Panc1 (cell line): ENCODE measurements at regions not wholly inside any gene's neighbourhood (a gene's known extent, or its start where the extent isn't known, plus 50 kb on each side); places are given as distances from the start of the nearest gene placed in this dataset.

Source experiments
- ATAC-seq: fragments of 200-7000 bp; cut with Tn5 transposase; 2 replicates; pipeline ENCODE4 v1.9.1; 2020; ENCODE audit warnings: mild to moderate bottlenecking, moderate library complexity
- BruUV-seq: library from RNA; stranded (reverse); fragments of 400-500 nt; replicated peaks from 2 replicates; lab custom pipeline; 2021; lab: Mats Ljungman, UMichigan
- CTCF ChIA-PET: fragments of 300-600 bp; sonication (Branson Sonifier 250); formaldehyde crosslinking; loops from one replicate; lab custom pipeline; 2022; ENCODE audit warnings: antibody characterized with exemption; lab: Charles Lee
- POLR2A ChIA-PET: fragments of 300-600 bp; sonication (Branson Sonifier 250); formaldehyde crosslinking; loops from one replicate; lab custom pipeline; 2022; ENCODE audit warnings: antibody characterized with exemption; lab: Charles Lee
- DNase-seq: peaks from one replicate; pipeline ENCODE4 v3.0.0-alpha.2; 2010; ENCODE audit warnings: low read depth, low spot score
- H3K27ac ChIP-seq: 2 replicates; pipeline ENCODE4 v1.5.1; 2011; ENCODE audit warnings: mild to moderate bottlenecking, low read length, inconsistent platforms
- H3K27me3 ChIP-seq: fragments of 200-500 bp; sonication (Bioruptor generic); 2 replicates; pipeline ENCODE4 v1.6.0; 2014; ENCODE audit warnings: low read length, inconsistent platforms; ENCODE audit not compliant: control insufficient read depth, insufficient read depth
- H3K36me3 ChIP-seq: fragments of 200-500 bp; sonication (Bioruptor generic); 2 replicates; pipeline ENCODE4 v1.5.1; 2014; ENCODE audit warnings: inconsistent platforms, mild to moderate bottlenecking, low read length, moderate library complexity; ENCODE audit not compliant: control insufficient read depth, insufficient read depth
- H3K4me1 ChIP-seq: 2 replicates; pipeline ENCODE4 v1.5.1; 2011; ENCODE audit warnings: inconsistent platforms, mild to moderate bottlenecking, low read length, moderate library complexity; ENCODE audit not compliant: control insufficient read depth, insufficient read depth
- H3K4me3 ChIP-seq, 2 experiments: 2 replicates each; pipeline ENCODE4 v1.5.1; 2011 to 2012; ENCODE audit warnings: low read depth in 2 of 2, low read length in 2 of 2, mild to moderate bottlenecking in 2 of 2, inconsistent platforms in 1 of 2, moderate library complexity in 1 of 2
- H3K9me3 ChIP-seq: fragments of 200-500 bp; sonication (Bioruptor generic); 2 replicates; pipeline ENCODE4 v1.5.1; 2014; ENCODE audit warnings: low read depth, mild to moderate bottlenecking, inconsistent platforms, low read length, moderate library complexity; ENCODE audit not compliant: control insufficient read depth, insufficient read depth
- CTCF ChIP-seq: fragments of 450-650 bp; IDR thresholded peaks from 2 replicates; pipeline ENCODE4 v1.5.1; 2017; ENCODE audit warnings: mild to moderate bottlenecking
- POLR2AphosphoS5 ChIP-seq: IDR thresholded peaks from 2 replicates; pipeline ENCODE4 v1.6.1; 2012; ENCODE audit warnings: mild to moderate bottlenecking, low read depth, low read length, moderate library complexity
- SIN3A ChIP-seq: IDR thresholded peaks from 2 replicates; pipeline ENCODE4 v1.6.1; 2012; ENCODE audit warnings: low read depth, mild to moderate bottlenecking, low read length, moderate library complexity, borderline replicate concordance; ENCODE audit not compliant: insufficient read depth
- TCF7L2 ChIP-seq: IDR thresholded peaks from 2 replicates; pipeline ENCODE4 v1.6.1; 2011; ENCODE audit warnings: mild to moderate bottlenecking, low read depth, low read length, inconsistent platforms
- in situ Hi-C: cut with HindIII; loops from 2 replicates; pipeline ENCODE4 v1.10.0; 2016; ENCODE audit warnings: low sequenced_read_pairs, low pct_unique_long_range_greater_than_20kb
- intact Hi-C: fragments of 100-400 bp; cut with micrococcal nuclease; formaldehyde crosslinking; loops from one replicate; pipeline ENCODE4 v1.10.0; 2022; ENCODE audit not compliant: unreplicated experiment
- TF ChIP-seq, protein P1 (sequence below), 2 experiments: IDR thresholded peaks; 2 replicates each; pipeline ENCODE4 v1.6.1; 2011 to 2012; ENCODE audit warnings: low read depth in 2 of 2, control low read depth in 1 of 2, low read length in 1 of 2, mild to moderate bottlenecking in 1 of 2, moderate library complexity in 1 of 2; ENCODE audit not compliant: insufficient read depth in 1 of 2

GRCh38 chr6:126268092-126268491 is 71.8 kb upstream of the CENPW start:
- H3K36me3 ChIP-seq: no peaks in the 10 kb centered on the region
- intact Hi-C loops (no loop called here), in situ Hi-C loops (no loop called here)
- POLR2A ChIA-PET: no interaction called here
- BruUV-seq: no TSS peak
- no peaks in the 10 kb centered on the region for H3K9me3 ChIP-seq
- DNase-seq (no peak), ATAC-seq (no peak)
- no peaks in the 10 kb centered on the region for H3K4me1 ChIP-seq
- no peak overlapping the region for H3K27ac ChIP-seq
- CTCF ChIA-PET: no interaction called here
- no peaks in the 10 kb centered on the region for H3K27me3 ChIP-seq
- no peak overlapping the region for H3K4me3 ChIP-seq
- TF ChIP-seq SIN3A: no peak
- no peak for TF ChIP-seq TCF7L2
- TF ChIP-seq, protein P1, sequence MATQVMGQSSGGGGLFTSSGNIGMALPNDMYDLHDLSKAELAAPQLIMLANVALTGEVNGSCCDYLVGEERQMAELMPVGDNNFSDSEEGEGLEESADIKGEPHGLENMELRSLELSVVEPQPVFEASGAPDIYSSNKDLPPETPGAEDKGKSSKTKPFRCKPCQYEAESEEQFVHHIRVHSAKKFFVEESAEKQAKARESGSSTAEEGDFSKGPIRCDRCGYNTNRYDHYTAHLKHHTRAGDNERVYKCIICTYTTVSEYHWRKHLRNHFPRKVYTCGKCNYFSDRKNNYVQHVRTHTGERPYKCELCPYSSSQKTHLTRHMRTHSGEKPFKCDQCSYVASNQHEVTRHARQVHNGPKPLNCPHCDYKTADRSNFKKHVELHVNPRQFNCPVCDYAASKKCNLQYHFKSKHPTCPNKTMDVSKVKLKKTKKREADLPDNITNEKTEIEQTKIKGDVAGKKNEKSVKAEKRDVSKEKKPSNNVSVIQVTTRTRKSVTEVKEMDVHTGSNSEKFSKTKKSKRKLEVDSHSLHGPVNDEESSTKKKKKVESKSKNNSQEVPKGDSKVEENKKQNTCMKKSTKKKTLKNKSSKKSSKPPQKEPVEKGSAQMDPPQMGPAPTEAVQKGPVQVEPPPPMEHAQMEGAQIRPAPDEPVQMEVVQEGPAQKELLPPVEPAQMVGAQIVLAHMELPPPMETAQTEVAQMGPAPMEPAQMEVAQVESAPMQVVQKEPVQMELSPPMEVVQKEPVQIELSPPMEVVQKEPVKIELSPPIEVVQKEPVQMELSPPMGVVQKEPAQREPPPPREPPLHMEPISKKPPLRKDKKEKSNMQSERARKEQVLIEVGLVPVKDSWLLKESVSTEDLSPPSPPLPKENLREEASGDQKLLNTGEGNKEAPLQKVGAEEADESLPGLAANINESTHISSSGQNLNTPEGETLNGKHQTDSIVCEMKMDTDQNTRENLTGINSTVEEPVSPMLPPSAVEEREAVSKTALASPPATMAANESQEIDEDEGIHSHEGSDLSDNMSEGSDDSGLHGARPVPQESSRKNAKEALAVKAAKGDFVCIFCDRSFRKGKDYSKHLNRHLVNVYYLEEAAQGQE (IDR thresholded peaks at IDR 0.05; ENCODE audit: insufficient read depth in 1 of 2, low read depth in 2 of 2, low read length in 1 of 2): no peak

DNA sequence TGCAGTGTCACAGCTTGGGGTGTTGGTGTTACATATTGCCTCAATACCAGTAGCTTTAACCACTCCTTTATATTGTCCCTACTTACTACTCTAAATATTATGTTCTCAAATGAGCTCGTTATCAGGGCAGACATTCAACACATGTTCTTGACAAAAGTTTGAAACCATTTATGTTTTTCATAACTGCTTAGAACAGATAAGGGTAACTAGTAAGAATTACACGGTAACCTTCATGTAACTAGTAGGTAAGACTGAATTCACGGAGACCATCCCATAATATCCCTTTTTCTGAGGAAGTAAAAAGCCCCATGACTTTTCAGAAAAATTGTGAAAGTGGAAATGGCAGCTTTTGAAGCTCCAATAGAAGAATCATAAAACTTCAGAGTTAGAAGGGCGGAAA is 59.6 kb upstream of the CENPW start:
- H3K27ac ChIP-seq: no peak overlapping the region
- intact Hi-C loops: no loop called here
- no peak for ATAC-seq
- ChIA-PET POLR2A (no interaction called here), CTCF (no interaction called here)
- H3K4me3 ChIP-seq: no peak overlapping the region
- H3K9me3 ChIP-seq: no peaks in the 10 kb centered on the region
- no peaks in the 10 kb centered on the region for H3K27me3 ChIP-seq
- DNase-seq: no peak
- no TSS peak for BruUV-seq
- in situ Hi-C loops: no loop called here
- no peaks in the 10 kb centered on the region for H3K36me3 ChIP-seq
- H3K4me1 ChIP-seq: no peaks in the 10 kb centered on the region
- TF ChIP-seq, protein P1 (IDR thresholded peaks at IDR 0.05; ENCODE audit: insufficient read depth in 1 of 2, low read depth in 2 of 2, low read length in 1 of 2): no peak
- no peak for TF ChIP-seq SIN3A
- no peak for TF ChIP-seq CTCF
- no peak for TF ChIP-seq TCF7L2
- no peak for TF ChIP-seq POLR2AphosphoS5
